BLaER1 treated with 17β-estradiol and CSF1 and Interleukin-3, amounts not matched to agents 10 nM and 100 nM (cell line): ENCODE measurements at regions not wholly inside any gene's neighbourhood (a gene's known extent, or its start where the extent isn't known, plus 50 kb on each side); places are given as distances from the start of the nearest gene placed in this dataset.

Source experiments
- H3K27ac ChIP-seq, 11 experiments: shearing (Covaris generic); formaldehyde crosslinking; 2 replicates each; pipeline ENCODE4 v1.8.1; 2022
- H3K27me3 ChIP-seq, 11 experiments: shearing (Covaris generic); formaldehyde crosslinking; 2 replicates each; pipeline ENCODE4 v1.8.1; 2022
- H3K36me3 ChIP-seq, 11 experiments: shearing (Covaris generic); formaldehyde crosslinking; 2 replicates each; pipeline ENCODE4 v1.8.1; 2022
- H3K4me1 ChIP-seq, 10 experiments: shearing (Covaris generic); formaldehyde crosslinking; 2 replicates each; pipeline ENCODE4 v1.8.1; 2022
- H3K4me2 ChIP-seq, 11 experiments: shearing (Covaris generic); formaldehyde crosslinking; 2 replicates each; pipeline ENCODE4 v1.8.1; 2022
- H3K4me3 ChIP-seq, 10 experiments: shearing (Covaris generic); formaldehyde crosslinking; 2 replicates each; pipeline ENCODE4 v1.8.1; 2022
- H3K9ac ChIP-seq, 11 experiments: shearing (Covaris generic); formaldehyde crosslinking; 2 replicates each; pipeline ENCODE4 v1.8.1; 2022
- H3K9me3 ChIP-seq, 11 experiments: shearing (Covaris generic); formaldehyde crosslinking; replicated peaks in 1 of 11; 2 replicates each; pipeline ENCODE4 v1.8.1; 2022
- H4K20me1 ChIP-seq, 11 experiments: shearing (Covaris generic); formaldehyde crosslinking; 2 replicates each; pipeline ENCODE4 v1.8.1; 2022
- Cebpa-rat ChIP-seq, 11 experiments: shearing (Covaris generic); IDR thresholded peaks; 2 replicates each; pipeline ENCODE4 v1.8.1; 2022

- Histone ChIP-seq H3K27ac (no peak overlapping the region), H3K36me3 (no peaks in the 10 kb centered on the region), H3K9me3 (no peaks in the 10 kb centered on the region), H3K27me3 (no peaks in the 10 kb centered on the region), H3K9ac (no peak overlapping the region), H4K20me1 (no peaks in the 10 kb centered on the region), H3K4me1 (0 out of 20 replicates have a peak, but pooled peaks cover 0 to 5% (median 0%) of the 10 kb centered on the region in 10 experiments), H3K4me2 (no peak overlapping the region; a peak in 1 of 22 replicates), H3K4me3 (no peak overlapping the region)
- no peak for TF ChIP-seq Cebpa-rat (IDR thresholded peaks at IDR 0.05)
These were observed 165.1 kb downstream of the SLIT2 start for GRCh38 chr4:20416800-20417199.

DNA sequence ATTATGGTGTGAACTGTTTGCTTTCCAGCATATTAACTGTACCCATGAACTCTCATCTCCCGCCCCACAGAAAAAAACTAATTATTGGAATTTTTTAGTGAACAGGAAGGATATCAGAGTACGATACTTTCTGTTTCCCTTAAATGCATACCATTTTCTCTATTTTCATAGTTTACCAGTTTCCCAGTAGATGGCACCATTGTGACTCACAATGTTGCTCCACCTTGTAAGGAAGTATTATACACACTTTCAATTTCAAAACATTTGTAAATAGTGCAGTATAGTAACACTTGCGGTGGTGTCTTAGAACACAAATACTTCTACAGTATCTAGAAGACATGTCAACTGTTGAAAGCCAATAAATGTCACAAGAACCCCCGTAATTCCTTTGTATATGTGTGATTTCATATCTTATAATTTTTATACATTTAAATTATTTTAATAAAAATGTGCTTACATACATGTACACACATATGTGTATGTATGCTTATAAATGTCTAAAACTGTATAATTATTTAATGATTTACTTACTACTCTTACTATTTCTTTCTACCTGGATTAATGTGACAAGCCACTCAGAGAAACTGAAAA lies 167.3 kb downstream of the SLIT2 start:
- H3K9ac ChIP-seq: peak overlapping the region in 2 of 11 experiments; percentile 16 to 19; a peak in 5 of 22 replicates
- H3K4me3 ChIP-seq: peak overlapping the region in 4 of 10 experiments; percentile 0 to 31 (median 18); a peak in 3 of 20 replicates
- 0 out of 20 replicates have a peak, but pooled peaks cover 0 to 5% (median 0%) of the 10 kb centered on the region in 10 experiments for H3K4me1 ChIP-seq
- no peak for TF ChIP-seq Cebpa-rat (IDR thresholded peaks at IDR 0.05)
- no peaks in the 10 kb centered on the region for H4K20me1 ChIP-seq
- H3K36me3 ChIP-seq: no peaks in the 10 kb centered on the region
- H3K4me2 ChIP-seq: peak overlapping the region in 8 of 11 experiments; percentile 16 to 73 (median 41); a peak in 11 of 22 replicates
- no peaks in the 10 kb centered on the region for H3K9me3 ChIP-seq
- H3K27me3 ChIP-seq: no peaks in the 10 kb centered on the region
- peak overlapping the region in 4 of 11 experiments; percentile 6 to 41 (median 22); a peak in 3 of 22 replicates for H3K27ac ChIP-seq

GRCh38 chr4:20420916-20421602 lies 169.4 kb downstream of the SLIT2 start:
- no peaks in the 10 kb centered on the region for H4K20me1 ChIP-seq
- no peaks in the 10 kb centered on the region for H3K9me3 ChIP-seq
- H3K4me3 ChIP-seq: no peak overlapping the region
- H3K9ac ChIP-seq: no peak overlapping the region
- no peaks in the 10 kb centered on the region for H3K36me3 ChIP-seq
- no peaks in the 10 kb centered on the region for H3K27me3 ChIP-seq
- H3K4me1 ChIP-seq: 0 out of 20 replicates have a peak, but pooled peaks cover 0 to 5% (median 0%) of the 10 kb centered on the region in 10 experiments
- H3K27ac ChIP-seq: no peak overlapping the region
- no peak for TF ChIP-seq Cebpa-rat (IDR thresholded peaks at IDR 0.05)
- H3K4me2 ChIP-seq: no peak overlapping the region

DNA sequence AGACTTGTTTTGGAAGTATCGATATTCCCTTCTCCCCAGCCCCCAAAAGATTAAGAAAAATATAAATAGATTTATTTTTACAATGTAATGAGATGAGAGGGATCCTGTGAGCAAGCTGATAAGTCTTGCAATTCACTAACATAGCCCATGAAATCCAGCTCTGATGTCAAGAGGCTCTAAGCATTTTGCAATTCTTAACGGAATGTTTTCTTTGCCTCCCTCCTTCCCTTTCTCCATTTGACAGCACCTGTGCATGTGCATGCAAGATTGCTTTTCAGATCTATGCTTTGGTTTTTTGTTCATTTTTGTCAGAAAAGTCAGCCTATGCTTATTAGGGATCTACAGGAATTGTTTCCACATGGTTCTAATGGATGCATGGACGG lies 169.9 kb downstream of the SLIT2 start:
- no peak overlapping the region for H3K27ac ChIP-seq
- no peaks in the 10 kb centered on the region for H3K36me3 ChIP-seq
- TF ChIP-seq Cebpa-rat (IDR thresholded peaks at IDR 0.05): no peak

DNA sequence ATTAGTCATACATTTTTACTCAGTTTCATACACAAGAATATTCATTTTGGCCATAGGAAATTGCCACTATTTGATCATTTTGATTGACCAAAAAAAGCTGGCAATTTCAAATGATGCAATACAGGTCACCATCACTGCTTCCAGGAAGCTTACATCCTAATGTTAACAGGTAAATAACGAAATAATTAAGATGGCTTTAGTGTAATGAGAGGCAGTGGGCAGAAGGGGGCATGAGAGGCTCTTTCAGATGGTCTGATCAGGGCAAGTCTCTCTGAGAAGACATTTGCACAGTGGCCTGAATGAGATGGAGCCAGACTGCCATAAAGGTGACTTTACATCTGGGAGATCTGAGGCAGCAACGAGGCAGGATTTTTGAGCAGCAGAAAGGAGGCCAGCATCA lies 170.7 kb downstream of the SLIT2 start:
- H4K20me1 ChIP-seq: no peaks in the 10 kb centered on the region
- no peak overlapping the region for H3K9ac ChIP-seq
- no peaks in the 10 kb centered on the region for H3K27me3 ChIP-seq
- TF ChIP-seq Cebpa-rat (IDR thresholded peaks at IDR 0.05): no peak
- H3K9me3 ChIP-seq: no peaks in the 10 kb centered on the region
- H3K4me3 ChIP-seq: no peak overlapping the region
- H3K4me2 ChIP-seq: no peak overlapping the region
- no peaks in the 10 kb centered on the region for H3K4me1 ChIP-seq
- no peaks in the 10 kb centered on the region for H3K36me3 ChIP-seq
- H3K27ac ChIP-seq: no peak overlapping the region

More for the DNA sequence above, 169.9 kb downstream of the SLIT2 start:
- no peak overlapping the region for H3K4me2 ChIP-seq
- H3K9me3 ChIP-seq: no peaks in the 10 kb centered on the region
- no peak overlapping the region for H3K9ac ChIP-seq
- no peaks in the 10 kb centered on the region for H4K20me1 ChIP-seq
- H3K4me3 ChIP-seq: no peak overlapping the region
- H3K27me3 ChIP-seq: no peaks in the 10 kb centered on the region
- H3K4me1 ChIP-seq: 0 out of 20 replicates have a peak, but pooled peaks cover 0 to 5% (median 0%) of the 10 kb centered on the region in 10 experiments

GRCh38 chr4:20423420-20423819 lies 171.7 kb downstream of the SLIT2 start:
- TF ChIP-seq Cebpa-rat (IDR thresholded peaks at IDR 0.05): no peak
- no peak overlapping the region for H3K4me2 ChIP-seq
- H3K27ac ChIP-seq: no peak overlapping the region
- no peak overlapping the region for H3K9ac ChIP-seq
- no peak overlapping the region for H3K4me3 ChIP-seq
- H3K36me3 ChIP-seq: no peaks in the 10 kb centered on the region
- H3K27me3 ChIP-seq: no peaks in the 10 kb centered on the region
- no peaks in the 10 kb centered on the region for H4K20me1 ChIP-seq
- no peaks in the 10 kb centered on the region for H3K4me1 ChIP-seq
- no peaks in the 10 kb centered on the region for H3K9me3 ChIP-seq

- Histone ChIP-seq H3K27ac (no peak overlapping the region), H4K20me1 (no peaks in the 10 kb centered on the region), H3K36me3 (no peaks in the 10 kb centered on the region), H3K27me3 (no peaks in the 10 kb centered on the region), H3K9me3 (no peaks in the 10 kb centered on the region), H3K9ac (no peak overlapping the region), H3K4me2 (no peak overlapping the region), H3K4me3 (no peak overlapping the region), H3K4me1 (no peaks in the 10 kb centered on the region)
- TF ChIP-seq Cebpa-rat (IDR thresholded peaks at IDR 0.05): no peak
These were observed 174.3 kb downstream of the SLIT2 start for GRCh38 chr4:20426028-20426427.

DNA sequence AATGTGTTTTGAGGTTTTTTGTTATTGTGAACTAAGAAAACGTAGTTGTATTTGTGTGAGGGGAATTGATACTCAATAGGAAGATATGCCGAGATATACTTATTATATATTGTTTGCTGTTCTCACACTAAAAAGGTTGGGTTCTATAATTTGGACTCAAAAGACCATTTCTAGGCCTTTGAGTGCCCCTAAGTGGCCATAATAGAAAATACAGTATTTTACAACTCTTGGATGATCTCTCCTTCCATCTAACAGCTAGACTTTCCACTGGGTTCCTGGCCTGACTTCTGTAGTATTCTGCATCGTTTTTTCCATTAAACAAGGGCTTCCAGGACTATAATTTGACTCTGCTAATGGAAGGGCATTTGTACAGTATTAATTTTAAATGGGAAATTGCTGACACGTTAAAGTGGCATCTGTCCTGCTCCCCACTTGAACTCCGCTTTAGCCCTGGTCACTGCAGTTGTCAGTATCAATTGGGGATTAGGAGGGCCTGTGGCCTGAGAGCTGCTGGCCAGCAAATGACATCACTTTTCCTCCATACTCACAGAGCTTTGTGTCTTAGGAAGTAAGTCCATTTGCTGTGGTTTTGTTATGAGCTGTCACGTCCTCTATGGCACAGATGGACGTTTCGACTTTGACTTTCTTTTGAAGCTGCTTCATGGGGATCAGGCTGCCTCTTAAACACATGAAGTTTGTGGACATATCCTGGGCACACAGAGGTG lies 176.9 kb downstream of the SLIT2 start:
- H4K20me1 ChIP-seq: no peaks in the 10 kb centered on the region
- H3K4me3 ChIP-seq: no peak overlapping the region
- no peak overlapping the region for H3K27ac ChIP-seq
- no peak for TF ChIP-seq Cebpa-rat (IDR thresholded peaks at IDR 0.05)
- no peaks in the 10 kb centered on the region for H3K9me3 ChIP-seq
- no peak overlapping the region for H3K4me2 ChIP-seq
- H3K4me1 ChIP-seq: no peaks in the 10 kb centered on the region
- no peak overlapping the region for H3K9ac ChIP-seq
- no peaks in the 10 kb centered on the region for H3K27me3 ChIP-seq
- H3K36me3 ChIP-seq: no peaks in the 10 kb centered on the region

DNA sequence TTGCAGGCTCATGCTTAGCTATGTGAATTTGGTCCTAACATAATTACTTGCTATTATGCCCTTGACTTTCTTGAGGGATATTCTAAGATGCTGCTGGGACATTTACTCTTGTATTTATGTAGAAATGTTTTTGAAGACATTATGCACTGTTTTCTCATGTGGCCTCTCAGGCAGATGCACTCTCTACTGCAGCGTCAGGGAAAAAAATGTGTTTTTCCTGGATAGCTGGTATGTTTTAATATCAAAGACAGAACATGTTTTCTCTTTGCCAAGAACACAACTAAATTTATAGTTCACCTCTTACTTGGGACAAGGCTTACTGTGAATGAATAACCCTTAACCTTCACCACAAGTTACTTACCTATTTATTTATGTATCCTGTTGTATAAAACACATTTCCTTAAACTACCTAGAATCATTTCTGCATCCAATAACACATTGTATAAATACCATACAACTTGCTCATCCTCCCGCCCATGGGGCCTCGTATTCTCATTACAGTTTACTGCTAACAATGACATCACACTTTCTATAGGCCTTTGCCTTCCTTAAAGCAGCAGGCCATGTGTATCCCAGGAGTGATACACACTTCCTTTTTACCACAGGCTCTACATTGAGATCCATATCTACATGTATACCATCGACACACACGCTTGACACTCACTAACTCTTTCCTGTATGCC lies 178.7 kb downstream of the SLIT2 start:
- no peaks in the 10 kb centered on the region for H3K4me1 ChIP-seq
- H3K27me3 ChIP-seq: no peaks in the 10 kb centered on the region
- H3K36me3 ChIP-seq: no peaks in the 10 kb centered on the region
- no peak for TF ChIP-seq Cebpa-rat (IDR thresholded peaks at IDR 0.05)
- no peak overlapping the region for H3K9ac ChIP-seq
- no peak overlapping the region for H3K27ac ChIP-seq
- no peaks in the 10 kb centered on the region for H3K9me3 ChIP-seq
- H3K4me2 ChIP-seq: no peak overlapping the region
- H3K4me3 ChIP-seq: no peak overlapping the region
- H4K20me1 ChIP-seq: no peaks in the 10 kb centered on the region
